OCI-M1 (cell line): ENCODE measurements at regions not wholly inside any gene's neighbourhood (a gene's known extent, or its start where the extent isn't known, plus 50 kb on each side); places are given as distances from the start of the nearest gene placed in this dataset.

Source experiments
- DNase-seq: peaks from one replicate; lab custom pipeline; 2025; lab: John Stamatoyannopoulos, UW

DNA sequence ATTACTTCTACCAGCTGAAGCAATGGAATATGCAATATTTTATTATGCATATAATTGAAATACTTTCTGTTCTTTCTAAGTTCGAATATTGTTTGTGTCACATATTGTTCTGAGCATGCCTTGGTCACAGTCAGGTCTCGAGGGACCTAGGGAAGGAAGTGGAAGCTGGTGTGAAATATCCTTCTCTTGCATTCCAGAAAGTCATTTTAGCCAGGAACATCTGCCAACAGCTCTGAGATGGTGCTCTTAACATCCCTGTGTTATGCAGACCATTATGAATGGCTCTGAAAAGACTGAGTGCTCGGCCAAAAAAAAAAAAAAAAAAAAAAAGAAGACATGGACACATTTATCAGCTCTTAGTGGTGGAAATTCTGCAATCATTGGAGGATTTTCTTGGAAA is 132.7 kb upstream of the JAG1 start:
- DNase-seq = no peak

DNA sequence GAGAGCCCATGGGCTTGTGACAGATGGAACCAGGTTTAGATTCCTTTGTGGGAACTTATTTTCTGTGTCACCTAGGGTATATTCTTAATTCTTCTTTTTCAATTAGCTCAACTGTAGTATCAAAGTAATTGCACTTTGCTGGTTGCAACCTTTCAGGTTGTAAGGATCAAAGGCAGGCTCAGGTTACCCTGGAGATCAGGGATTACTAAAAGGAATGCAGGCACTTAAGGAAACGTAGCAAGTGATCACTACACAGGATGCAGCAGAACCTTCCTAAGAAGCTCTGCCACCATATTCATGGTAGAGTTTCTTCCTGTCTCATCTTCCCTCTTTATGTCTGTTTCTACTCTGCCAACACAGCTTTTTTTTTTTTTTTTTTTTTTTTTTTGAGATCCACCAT is 133.2 kb upstream of the JAG1 start:
- DNase-seq = no peak

DNA sequence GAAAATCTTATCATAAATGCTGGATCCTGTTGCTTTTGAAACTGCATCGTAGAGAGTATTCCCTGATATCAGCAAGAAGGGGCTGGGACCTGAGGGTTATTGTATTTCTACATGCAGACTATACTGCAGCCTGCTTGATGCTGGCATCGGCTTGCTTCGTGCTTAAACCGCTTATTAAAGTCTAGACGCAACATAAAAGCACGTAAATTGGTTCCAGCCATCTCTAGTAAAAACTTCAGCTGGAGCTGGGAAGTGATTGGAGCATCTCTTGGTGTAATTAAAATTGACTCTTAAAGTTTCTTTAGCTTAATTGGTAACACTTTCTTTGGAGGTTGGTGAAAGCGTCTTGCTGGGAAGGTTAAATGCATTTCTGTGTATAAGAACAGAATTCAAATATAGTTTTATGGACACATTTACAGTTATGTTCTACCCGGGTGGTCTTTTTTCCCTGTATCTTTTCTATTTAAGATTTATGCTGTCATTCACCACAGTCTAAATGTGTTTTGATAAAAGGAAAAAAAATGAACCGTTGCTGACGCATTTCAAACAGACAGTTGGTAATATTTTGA is 139.0 kb upstream of the JAG1 start:
- DNase-seq = no peak

DNA sequence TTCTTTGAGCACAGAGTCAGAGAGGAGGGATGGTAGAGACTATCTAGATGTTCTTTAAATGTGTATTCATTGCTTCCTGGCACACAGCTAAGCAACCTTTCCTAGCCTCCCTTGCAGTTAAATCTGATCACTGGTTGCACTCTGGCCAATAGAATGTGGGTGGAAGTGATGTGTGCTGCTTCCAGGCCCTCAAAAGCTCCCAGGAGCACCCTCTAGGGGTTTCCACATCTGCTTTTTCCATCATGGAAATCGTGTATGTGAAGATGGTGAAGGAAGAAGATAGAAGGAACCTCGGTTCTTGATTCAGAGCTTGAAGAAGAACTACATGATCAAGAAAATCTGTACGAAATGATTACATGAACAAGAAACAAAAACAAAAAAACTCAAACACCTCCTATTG is 149.8 kb upstream of the JAG1 start:
- DNase-seq = no peak

DNA sequence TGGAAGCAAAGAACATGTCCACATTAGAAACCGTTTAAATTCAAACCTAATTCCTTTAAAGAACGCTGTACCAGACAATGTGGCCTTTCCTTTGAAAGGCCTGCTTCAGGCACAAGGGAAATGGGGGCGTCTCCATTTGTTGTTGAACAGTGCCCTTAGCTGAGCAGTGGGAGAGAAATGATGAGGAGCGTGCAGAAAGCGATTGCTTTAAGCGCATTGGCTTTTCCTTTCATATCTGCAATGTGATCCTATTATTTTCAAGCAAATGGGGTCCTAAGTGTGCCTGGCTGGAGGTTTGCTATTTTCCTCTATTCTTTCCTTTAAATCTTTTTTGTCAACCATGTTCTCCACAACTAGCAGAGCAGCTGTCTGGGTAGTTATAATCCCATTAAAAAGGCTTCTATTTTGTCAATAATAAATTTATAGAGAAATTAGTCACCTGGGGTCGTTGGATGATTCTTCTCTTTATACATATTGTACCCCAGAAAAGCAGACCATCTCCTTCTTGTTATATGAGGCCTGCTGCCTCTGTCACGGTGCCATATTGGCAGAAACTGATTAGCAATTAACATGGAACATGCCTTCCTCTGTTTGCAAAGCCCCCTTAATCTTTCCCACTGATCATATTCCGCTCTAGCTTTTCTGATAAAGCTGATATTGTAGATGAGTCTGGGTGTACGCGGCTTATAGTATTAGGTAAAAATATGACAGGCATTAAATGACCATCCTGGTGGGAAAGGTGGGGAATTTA is 151.1 kb upstream of the JAG1 start:
- no peak for DNase-seq

DNA sequence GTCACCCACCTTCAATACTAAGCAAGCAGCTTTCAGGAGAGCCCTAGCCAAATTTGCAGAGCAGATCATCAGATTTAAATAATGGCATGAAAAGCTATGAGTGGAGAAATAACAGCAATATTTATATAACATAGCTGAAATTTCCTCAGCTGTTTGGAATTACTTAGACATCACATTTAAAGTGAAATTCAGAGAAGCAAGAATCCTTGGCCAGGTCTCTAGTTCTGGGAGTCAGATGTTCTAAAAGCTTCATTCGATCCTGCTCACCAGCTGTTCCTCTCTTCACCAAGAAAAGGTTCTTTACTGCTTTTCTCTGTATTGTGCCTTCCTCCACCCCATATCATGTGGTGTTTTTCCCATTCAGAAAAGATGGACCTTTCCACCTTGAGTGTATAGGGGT is 152.3 kb upstream of the JAG1 start:
- DNase-seq = no peak

DNA sequence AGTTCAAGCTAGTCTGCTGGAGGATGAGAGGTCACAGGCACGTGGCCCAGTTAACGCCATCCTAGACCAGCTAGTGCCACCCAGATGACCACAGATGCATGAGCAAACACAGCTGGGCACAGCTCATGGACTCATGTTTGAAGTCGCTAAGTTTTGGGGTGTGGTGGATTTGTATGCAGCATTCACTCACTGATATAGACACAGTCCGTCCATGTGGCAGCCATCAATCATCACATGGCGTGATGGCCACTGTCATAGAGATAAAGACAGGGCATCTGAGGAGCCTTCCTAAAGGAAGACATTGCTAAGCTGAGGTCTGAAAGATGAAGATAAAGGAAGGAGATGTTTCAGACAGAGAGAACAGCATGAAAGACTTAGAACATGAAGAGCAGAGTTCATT is 154.4 kb upstream of the JAG1 start:
- DNase-seq = no peak

DNA sequence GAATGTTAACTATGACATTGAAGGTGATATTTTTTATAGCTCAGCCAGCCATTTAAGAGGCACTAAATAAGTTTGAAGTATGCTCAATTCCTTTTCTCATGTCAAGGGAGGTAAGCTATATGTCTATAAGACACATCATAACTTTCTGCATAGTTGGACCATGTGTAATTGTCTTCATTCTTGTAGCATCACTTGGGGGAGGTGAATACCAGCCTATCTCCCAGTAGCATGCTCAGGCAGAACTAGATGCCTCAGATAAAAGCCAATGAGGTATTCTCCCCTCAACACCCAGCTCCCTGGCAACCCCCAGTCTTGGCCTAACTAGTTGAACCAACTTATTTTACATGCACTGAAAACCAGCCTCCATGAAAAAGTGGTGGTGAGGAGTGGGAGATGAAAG is 158.3 kb upstream of the JAG1 start:
- DNase-seq = no peak

DNA sequence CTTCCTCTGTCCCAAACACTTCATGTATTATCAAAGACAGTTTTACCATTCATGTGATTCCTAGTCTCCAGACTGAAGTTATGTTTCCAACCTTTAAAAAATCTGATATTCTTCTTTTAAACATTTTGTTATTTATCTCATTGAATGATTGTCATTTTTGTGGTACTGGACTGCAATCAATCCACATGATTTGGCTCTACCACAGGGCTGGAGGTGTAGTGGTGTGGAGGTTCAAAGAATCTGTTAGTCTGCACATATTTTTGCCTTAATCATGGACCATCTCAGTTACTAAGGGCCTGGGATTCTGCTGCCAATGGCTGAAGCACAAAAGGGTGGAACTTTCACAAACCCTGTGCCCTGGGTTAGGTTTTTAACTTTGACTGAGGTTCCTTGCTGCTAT is 164.1 kb upstream of the JAG1 start:
- no peak for DNase-seq

DNA sequence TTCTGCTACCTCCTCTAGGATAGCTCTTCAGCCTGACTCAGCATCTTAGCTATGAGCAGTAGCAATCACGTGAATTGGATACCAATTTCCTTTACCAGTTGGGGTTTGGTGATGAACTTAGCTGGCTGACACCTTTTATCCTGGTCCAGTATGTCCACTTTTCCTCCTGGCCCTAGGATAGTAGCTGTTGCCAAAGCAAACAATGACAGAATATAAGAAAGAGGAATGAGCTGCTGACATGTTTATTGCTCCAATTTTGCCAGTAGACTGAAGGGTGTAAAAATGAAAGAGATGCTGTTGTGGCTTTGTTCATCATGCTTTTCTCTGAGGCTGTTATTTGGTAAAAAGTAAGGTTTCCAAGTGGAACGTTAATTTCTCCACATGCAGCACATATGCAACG is 168.3 kb upstream of the JAG1 start:
- no peak for DNase-seq

DNA sequence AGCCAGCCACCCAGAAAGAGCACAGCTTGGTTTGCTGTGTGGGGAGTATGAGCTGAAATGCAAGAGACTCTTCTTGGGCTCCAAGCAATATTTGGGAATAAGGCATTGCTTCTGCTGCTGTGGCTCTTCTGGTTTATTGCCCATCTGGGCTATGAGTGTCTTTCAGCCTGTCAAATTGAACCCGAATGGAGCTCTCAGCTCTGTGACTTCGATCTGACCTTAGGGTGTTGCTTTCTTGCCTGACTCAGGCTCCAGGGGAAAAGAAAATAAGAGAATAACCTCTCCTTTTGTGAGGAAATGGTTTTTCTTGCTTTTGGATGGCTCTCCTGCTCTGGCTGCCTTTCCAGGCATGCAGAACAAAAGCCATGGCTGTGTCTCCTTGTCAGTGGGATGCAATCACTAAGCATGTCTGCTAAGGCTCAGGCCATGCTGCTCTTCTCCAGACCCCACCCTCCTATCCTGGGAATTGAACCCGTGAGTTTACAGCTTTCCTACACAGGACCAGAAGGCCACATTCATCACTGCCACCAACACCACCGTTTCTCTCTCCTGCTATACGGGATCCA is 169.4 kb upstream of the JAG1 start:
- no peak for DNase-seq

DNA sequence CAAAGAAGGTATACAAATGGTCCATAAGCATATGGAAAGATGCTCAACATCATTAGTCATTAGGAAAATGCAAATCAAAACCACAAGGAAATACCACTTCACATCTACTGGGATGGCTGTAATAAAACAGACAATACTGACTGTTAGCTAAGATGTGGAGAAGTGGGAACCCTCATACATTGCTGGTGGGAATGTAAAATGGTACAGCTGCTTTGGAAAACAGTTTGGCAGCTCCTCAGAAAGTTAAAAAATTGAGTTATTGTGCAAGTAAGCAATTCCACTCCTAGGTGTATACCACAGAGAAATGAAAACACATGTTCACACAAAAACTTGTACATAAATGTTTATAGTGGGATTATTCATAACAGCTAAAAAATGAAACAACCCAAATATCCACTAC is 173.0 kb upstream of the JAG1 start:
- no peak for DNase-seq

DNA sequence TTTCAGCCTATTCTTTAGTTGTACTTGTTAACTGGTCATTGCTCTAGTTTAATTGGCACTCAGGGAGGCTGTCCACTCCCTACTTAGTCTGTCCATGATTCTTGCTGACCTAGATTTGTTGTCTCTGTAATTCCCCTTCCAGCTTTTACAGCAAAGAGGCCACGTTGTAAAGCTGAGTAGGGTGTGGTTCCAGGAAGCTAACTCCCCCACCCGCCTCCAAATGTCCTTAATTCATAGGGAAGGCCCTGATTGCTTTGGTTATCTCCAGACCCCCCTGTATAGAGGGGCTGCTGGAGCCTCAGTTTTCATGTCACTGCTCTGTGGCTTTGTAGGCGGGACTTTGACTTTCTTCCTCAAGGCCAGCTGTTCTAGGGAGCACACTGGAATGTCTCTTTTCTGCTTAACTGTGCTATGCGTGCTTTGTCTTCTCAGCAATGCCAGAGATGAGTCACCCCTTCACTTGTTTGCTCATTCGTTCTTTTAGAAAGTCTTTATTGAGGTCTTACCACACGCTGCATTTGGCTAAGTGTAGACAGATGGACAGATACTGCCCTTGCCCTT is 175.1 kb upstream of the JAG1 start:
- DNase-seq = peak; percentile 58

DNA sequence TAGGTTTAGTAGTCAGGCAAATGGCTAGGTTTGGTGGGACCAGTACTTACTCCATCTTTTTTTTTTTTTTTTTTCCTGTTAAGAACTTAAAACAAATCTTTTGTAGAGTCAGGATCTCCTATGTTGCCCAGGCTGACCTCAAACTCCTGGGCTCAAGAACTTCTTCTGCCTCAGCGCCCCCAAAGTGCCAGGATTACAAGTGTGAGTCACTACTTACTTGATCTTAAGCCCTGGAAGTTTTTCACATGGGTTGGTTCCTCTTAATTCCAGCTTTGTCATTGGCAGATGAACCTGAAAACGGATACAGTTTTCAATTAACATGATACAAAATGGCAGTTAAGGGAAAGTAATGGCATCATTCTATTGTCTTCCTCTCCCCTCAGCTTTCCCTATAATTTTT is 179.4 kb upstream of the JAG1 start:
- DNase-seq = no peak

DNA sequence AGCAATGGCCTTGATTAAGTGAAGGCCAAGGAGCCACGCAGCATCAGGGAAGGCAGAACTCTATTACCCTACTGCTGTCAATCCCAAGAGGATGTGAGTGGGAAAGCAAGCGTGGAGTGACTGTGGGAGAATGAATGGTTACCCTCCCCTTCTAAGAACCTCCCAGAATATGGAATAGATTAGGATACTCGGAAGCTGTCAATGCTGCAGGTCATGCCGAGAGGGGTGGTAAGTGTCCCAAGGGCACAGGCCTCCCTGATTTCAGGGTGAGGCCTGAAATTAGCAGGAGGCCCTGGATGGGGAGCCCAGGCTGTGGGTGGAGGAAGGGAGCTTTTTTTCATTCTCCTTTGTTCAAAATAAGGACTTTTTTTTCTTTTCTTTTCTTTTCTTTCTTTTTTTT is 179.9 kb upstream of the JAG1 start:
- no peak for DNase-seq

DNA sequence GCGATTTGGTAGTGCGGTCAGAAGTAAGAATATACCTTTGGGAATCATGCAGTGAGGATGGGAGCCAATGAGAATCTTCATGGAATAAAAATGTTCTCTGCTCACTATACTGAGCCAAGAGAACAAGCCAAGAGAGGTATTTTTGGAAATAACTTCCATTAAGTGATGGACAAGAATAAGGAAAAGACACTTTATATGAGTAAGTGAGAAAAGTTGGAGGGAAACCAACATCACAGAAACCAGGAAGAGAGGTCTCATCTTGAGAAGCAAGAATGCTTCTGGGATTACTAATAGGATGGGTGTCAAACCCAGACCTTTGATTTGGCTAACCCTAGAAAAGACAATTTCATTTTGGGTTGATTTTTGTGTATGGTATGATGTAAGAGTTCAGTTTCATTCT is 181.2 kb upstream of the JAG1 start:
- DNase-seq = no peak

DNA sequence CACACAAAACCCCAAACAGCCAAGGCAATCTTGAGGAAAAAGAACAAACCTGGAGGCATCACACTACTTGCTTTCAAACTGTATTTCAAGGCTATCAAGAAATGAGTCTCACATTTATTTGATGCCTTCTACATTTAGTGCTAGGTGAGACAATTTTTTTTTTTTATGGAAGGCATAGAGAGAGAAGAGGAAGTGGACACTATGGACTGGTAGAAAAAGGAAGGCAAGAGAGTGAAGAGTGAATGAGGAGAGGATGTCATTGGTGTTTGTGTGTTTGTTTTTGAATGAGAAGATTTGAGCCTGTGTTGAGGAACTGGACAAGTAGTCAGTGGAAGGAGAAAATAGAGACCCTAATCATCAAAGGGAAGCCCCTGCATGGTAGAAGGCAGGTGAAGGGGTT is 182.0 kb upstream of the JAG1 start:
- DNase-seq = no peak

DNA sequence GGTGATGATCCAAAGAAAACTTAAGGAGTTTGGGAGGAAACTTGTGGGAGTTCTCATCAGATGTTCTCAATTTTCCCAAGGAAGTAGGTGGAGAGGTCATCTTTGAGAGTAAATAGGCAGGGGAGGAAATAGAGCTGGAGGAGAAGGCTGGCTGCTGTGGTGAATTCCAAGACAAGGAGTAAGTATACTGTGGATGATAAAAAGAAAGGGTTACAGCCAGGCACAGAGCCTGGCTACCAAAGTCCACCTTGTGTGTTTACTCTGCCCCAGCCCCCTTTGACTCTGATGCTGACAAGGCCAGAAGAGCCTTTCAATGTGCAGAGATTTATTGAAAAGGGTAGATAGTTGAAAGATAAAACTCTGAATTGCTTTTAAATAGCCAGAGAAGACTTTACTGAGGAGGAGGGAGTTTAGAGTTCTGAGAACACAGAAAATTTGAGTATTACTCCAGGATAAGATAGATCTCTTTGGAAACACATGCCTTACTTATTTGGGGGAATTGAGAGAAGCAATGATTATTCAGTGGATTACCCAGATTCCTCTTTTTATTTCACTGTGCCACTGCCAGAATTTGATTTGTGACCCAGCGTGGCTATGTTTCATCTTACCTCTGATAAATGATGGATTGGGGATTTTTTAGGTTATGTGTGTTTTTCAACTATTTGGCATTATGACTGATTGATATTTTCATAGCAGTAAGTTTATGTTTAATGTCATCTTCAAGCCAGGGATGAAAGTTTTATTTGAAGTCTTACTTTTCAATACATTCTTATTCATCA is 182.6 kb upstream of the JAG1 start:
- DNase-seq = no peak

DNA sequence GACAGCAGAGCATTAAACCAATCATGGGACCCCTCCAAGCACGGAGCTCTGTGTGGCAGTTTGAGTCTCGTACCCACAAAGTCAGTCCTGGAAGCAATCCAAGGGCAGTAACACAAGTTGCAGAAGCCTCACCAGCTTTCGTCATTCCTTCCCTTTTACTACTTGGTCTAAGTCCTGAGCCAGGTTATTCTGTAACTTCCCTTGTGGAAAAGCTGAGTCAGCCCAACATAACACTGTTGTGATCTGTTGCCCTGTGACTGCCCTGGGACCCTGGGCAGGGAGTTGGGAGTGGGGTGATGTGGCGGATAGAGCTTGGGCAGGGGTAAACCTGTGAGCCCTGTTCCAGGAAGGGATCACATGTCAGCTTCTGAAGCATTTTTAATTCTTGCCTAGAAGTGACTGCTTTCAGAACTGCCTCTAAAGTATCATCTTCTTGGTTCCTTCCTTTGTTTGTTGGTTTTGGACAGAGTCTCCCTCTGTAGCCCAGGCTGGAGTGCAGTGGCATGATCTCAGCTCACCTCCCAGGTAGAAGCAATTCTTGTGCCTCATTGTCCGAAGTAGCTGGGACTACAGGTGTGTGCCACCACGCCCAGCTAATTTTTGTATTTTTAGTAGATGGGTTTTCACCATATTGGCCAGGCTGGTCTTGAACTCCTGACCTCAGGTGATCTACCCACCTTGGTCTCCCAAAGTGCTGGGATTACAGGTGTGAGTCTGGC is 183.7 kb upstream of the JAG1 start:
- DNase-seq = peak; percentile 73

DNA sequence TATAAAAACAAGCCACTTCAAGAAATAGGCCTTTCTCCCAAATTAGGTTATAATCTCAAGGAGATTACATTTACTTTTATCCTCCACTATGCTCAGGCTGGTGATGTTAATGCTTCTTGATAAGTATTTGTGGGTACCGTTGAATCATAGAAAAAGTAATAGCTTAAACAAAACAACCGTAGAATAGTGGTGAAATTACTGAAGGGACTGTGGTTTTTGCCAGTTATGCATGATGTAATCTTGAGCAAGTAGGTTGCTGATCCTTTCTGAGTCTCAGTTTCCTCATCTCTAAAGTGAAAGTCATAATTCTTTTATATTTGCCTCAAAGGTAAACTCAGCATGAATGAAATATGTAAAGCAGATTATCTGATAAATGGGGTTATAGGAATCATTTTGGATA is 187.3 kb upstream of the JAG1 start:
- DNase-seq = peak; percentile 82

DNA sequence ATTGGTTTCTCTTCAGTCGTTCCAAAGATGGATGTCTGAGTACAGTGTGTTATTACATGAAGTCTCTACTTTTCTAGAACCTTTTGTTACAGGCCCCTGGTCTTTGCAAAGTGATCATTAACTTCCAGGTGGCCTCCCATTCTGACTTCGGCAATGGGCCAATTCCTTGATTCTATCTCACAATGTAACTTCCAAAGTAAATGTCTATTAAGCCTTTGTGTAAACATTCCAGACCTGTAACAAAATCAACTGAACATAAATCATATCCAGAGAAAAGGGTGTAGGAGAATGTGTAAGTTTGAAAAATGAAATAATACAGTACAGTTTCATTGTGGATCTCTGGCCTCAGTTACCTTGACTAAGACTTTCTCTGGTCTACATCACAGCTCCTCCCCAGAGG is 187.8 kb upstream of the JAG1 start:
- DNase-seq = no peak
